Loucy (cell line): ENCODE measurements at regions not wholly inside any gene's neighbourhood (a gene's known extent, or its start where the extent isn't known, plus 50 kb on each side); places are given as distances from the start of the nearest gene placed in this dataset.

Experiments used
- EZH2phosphoT487 ChIP-seq: fragments of 200-600 bp; IDR thresholded peaks from 2 replicates; pipeline ENCODE4 v1.6.1; 2018; ENCODE audit warnings: antibody characterized with exemption, mild to moderate bottlenecking, moderate library complexity, borderline replicate concordance
- TF ChIP-seq, protein P1 (sequence below): fragments of 200-600 bp; sonication (generic); conservative IDR thresholded peaks from 2 replicates; pipeline ENCODE4 v1.5.1; 2014; ENCODE audit warnings: mild to moderate bottlenecking, antibody characterized with exemption, low read length

DNA sequence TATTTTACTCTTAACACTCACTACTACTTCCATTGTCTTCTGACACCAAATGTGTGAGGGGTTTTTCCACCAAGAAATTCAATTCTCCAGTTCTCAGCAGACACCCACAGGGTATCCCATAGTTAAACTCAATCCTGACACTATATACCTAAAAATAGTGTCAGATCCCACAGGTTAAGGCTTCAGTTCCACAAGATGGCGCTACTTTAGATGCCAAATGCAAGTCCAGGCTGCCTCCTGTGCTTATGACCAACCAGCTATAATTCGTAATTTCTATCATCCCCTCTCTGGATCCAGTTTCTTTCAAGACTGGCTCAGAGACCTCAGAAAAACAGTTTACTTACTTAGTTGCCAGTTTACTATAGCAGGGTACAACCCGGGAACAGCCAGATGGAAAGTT is 1146.2 kb upstream of the SPRY2 start:
- TF ChIP-seq, protein P1, sequence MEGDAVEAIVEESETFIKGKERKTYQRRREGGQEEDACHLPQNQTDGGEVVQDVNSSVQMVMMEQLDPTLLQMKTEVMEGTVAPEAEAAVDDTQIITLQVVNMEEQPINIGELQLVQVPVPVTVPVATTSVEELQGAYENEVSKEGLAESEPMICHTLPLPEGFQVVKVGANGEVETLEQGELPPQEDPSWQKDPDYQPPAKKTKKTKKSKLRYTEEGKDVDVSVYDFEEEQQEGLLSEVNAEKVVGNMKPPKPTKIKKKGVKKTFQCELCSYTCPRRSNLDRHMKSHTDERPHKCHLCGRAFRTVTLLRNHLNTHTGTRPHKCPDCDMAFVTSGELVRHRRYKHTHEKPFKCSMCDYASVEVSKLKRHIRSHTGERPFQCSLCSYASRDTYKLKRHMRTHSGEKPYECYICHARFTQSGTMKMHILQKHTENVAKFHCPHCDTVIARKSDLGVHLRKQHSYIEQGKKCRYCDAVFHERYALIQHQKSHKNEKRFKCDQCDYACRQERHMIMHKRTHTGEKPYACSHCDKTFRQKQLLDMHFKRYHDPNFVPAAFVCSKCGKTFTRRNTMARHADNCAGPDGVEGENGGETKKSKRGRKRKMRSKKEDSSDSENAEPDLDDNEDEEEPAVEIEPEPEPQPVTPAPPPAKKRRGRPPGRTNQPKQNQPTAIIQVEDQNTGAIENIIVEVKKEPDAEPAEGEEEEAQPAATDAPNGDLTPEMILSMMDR, result peak; percentile 73
- TF ChIP-seq EZH2phosphoT487, result no peak
